Endothelial cell of umbilical vein (primary cell): ENCODE measurements at regions not wholly inside any gene's neighbourhood (a gene's known extent, or its start where the extent isn't known, plus 50 kb on each side); places are given as distances from the start of the nearest gene placed in this dataset.

ENCODE experiments used
- BruUV-seq: library from RNA; stranded (reverse); fragments of 400-500 nt; replicated peaks from 2 replicates; lab custom pipeline; 2021; lab: Mats Ljungman, UMichigan
- CTCF ChIA-PET: fragments of 300-600, 350-600 bp; sonication (Branson Sonifier 250); formaldehyde crosslinking; loops from one replicate; lab custom pipeline; 2021; ENCODE audit warnings: antibody characterized with exemption, inconsistent platforms; lab: Charles Lee
- POLR2A ChIA-PET: fragments of 300-600, 350-600 bp; sonication (Branson Sonifier 250); formaldehyde crosslinking; loops from one replicate; lab custom pipeline; 2021; ENCODE audit warnings: antibody characterized with exemption, inconsistent platforms; lab: Charles Lee
- DNase-seq: peaks from one replicate; pipeline ENCODE4 v3.0.0-alpha.2; 2011; ENCODE audit warnings: low read depth, low spot score
- FAIRE-seq: peaks from 2 replicates; lab custom pipeline; 2011; peaks lifted over from hg19 to GRCh38; lab: Jason Lieb, UNC
- H2AFZ ChIP-seq: 2 replicates; pipeline ENCODE4 v1.6.0; 2012; ENCODE audit warnings: low read depth, low read length, control low read depth, inconsistent platforms
- H3K27ac ChIP-seq: 2 replicates; pipeline ENCODE4 v1.5.1; 2011; ENCODE audit warnings: low read depth, mild to moderate bottlenecking, control low read depth, low read length, moderate library complexity; ENCODE audit not compliant: insufficient read depth
- H3K27me3 ChIP-seq, 2 experiments: 2 replicates each; pipeline versions ENCODE4 v1.6.0 to v1.6.1; 2011; ENCODE audit warnings: low read length in 2 of 2, mixed read lengths in 1 of 2; ENCODE audit not compliant: control insufficient read depth in 2 of 2, insufficient read depth in 2 of 2
- H3K36me3 ChIP-seq, 2 experiments: 2 replicates in 1 of 2; 3 replicates in 1 of 2; pipeline ENCODE4 v1.5.1; 2011; ENCODE audit warnings: low read length in 2 of 2, mild to moderate bottlenecking in 1 of 2, moderate library complexity in 1 of 2; ENCODE audit not compliant: control insufficient read depth in 2 of 2, insufficient read depth in 2 of 2; ENCODE audit errors: extremely low read depth in 1 of 2
- H3K4me1 ChIP-seq: 3 replicates; pipeline ENCODE4 v1.5.1; 2011; ENCODE audit warnings: mild to moderate bottlenecking, low read length; ENCODE audit not compliant: control insufficient read depth, insufficient read depth; ENCODE audit errors: extremely low read depth
- H3K4me2 ChIP-seq: 2 replicates; pipeline ENCODE4 v1.6.1; 2011; ENCODE audit warnings: low read length, control low read depth, mixed read lengths; ENCODE audit not compliant: insufficient read depth
- H3K4me3 ChIP-seq, 3 experiments: fragments of 200-600 bp in 1 of 3; sonication (generic), shearing (Covaris generic) in 1 of 3; replicated peaks in 1 of 3; 2 replicates each; pipeline ENCODE4 v1.5.1; 2011 to 2016; ENCODE audit warnings: control low read depth in 3 of 3, low read length in 3 of 3, mild to moderate bottlenecking in 2 of 3, inconsistent platforms in 1 of 3, low read depth in 1 of 3, moderate library complexity in 1 of 3; ENCODE audit not compliant: insufficient read depth in 1 of 3
- H3K79me2 ChIP-seq: 2 replicates; pipeline ENCODE4 v1.6.0; 2012; ENCODE audit warnings: low read length, inconsistent platforms; ENCODE audit not compliant: control insufficient read depth, insufficient read depth
- H3K9ac ChIP-seq: replicated peaks from 2 replicates; pipeline ENCODE3; 2011; ENCODE audit warnings: low read length, control low read depth; ENCODE audit not compliant: insufficient read depth; ENCODE audit errors: extremely low read depth
- H3K9me1 ChIP-seq: replicated peaks from 3 replicates; pipeline ENCODE4 v1.6.0; 2011; ENCODE audit warnings: mild to moderate bottlenecking, low read length; ENCODE audit not compliant: control insufficient read depth, insufficient read depth; ENCODE audit errors: extremely low read depth
- H3K9me3 ChIP-seq: replicated peaks from 2 replicates; pipeline ENCODE4 v1.5.1; 2012; ENCODE audit warnings: low read length, inconsistent platforms; ENCODE audit not compliant: control insufficient read depth, insufficient read depth
- H4K20me1 ChIP-seq: replicated peaks from 2 replicates; pipeline ENCODE3; 2011; ENCODE audit warnings: mild to moderate bottlenecking, low read length; ENCODE audit not compliant: control insufficient read depth, insufficient read depth; ENCODE audit errors: extremely low read depth
- CTCF ChIP-seq, 2 donors: IDR thresholded peaks; 1 replicate in 1 of 2; 2 replicates in 1 of 2; pipeline ENCODE4 v1.5.1; 2011; ENCODE audit warnings: low read length in 2 of 2, mild to moderate bottlenecking in 2 of 2, moderate library complexity in 2 of 2, control low read depth in 1 of 2, inconsistent platforms in 1 of 2, low read depth in 1 of 2; ENCODE audit not compliant: insufficient read depth in 1 of 2; ENCODE audit errors: extremely low read depth in 1 of 2
- EZH2 ChIP-seq: IDR thresholded peaks from 2 replicates; pipeline ENCODE4 v1.6.1; 2012; ENCODE audit warnings: borderline replicate concordance, low read depth, mild to moderate bottlenecking, moderate library complexity, low read length, inconsistent platforms; ENCODE audit not compliant: severe bottlenecking
- FOS ChIP-seq: IDR thresholded peaks from 2 replicates; pipeline ENCODE4 v1.6.1; 2011; ENCODE audit warnings: mild to moderate bottlenecking, low read length, moderate library complexity, borderline replicate concordance; ENCODE audit not compliant: insufficient read depth
- GATA2 ChIP-seq: IDR thresholded peaks from 2 replicates; pipeline ENCODE4 v1.7.0; 2011; ENCODE audit warnings: low read depth, mild to moderate bottlenecking, moderate library complexity, mixed read lengths, low read length; ENCODE audit not compliant: insufficient read length, insufficient read depth
- JUN ChIP-seq: IDR thresholded peaks from 2 replicates; pipeline ENCODE4 v1.6.1; 2011; ENCODE audit warnings: borderline replicate concordance, low read depth; ENCODE audit not compliant: insufficient read length, insufficient read depth
- MAX ChIP-seq: IDR thresholded peaks from 2 replicates; pipeline ENCODE4 v1.6.1; 2011; ENCODE audit not compliant: insufficient read depth, insufficient read length
- MYC ChIP-seq: IDR thresholded peaks from one replicate; pipeline ENCODE4 v1.6.1; 2011; ENCODE audit warnings: mild to moderate bottlenecking, low read depth, low read length
- POLR2A ChIP-seq: IDR thresholded peaks from 2 replicates; pipeline ENCODE4 v1.6.1; 2012; ENCODE audit warnings: low read depth, mild to moderate bottlenecking, control low read depth, low read length
- POLR2AphosphoS5 ChIP-seq: IDR thresholded peaks from 2 replicates; pipeline ENCODE4 v1.6.1; 2012; ENCODE audit warnings: low read depth, mild to moderate bottlenecking, control low read depth, low read length, moderate library complexity; ENCODE audit not compliant: insufficient read depth
- dilution Hi-C: fragments of 300-500 bp; cut with MboI; formaldehyde crosslinking; loops from one replicate; pipeline ENCODE4 v1.15.0; 2019; ENCODE audit warnings: low sequenced_read_pairs; ENCODE audit not compliant: extremely low pct_ligation_motif_present
- intact Hi-C: fragments of 100-400 bp; cut with micrococcal nuclease; formaldehyde crosslinking; loops from one replicate; pipeline ENCODE4 v1.10.0; 2022

GRCh38 chr1:61627365-61627764 is 97.6 kb downstream of the TM2D1 start:
- Histone ChIP-seq H3K36me3 (no peaks in the 10 kb centered on the region), H2AFZ (no peak overlapping the region), H3K27ac (no peak overlapping the region), H3K9me3 (no peaks in the 10 kb centered on the region), H3K79me2 (no peaks in the 10 kb centered on the region), H4K20me1 (no peaks in the 10 kb centered on the region), H3K4me2 (no peak overlapping the region), H3K27me3 (no peaks in the 10 kb centered on the region), H3K4me3 (no peak overlapping the region), H3K9me1 (no peaks in the 10 kb centered on the region), H3K9ac (no peak overlapping the region), H3K4me1 (no peaks in the 10 kb centered on the region)
- dilution Hi-C loops = no loop called here
- POLR2A ChIA-PET = no interaction called here
- no peak for TF ChIP-seq FOS
- TF ChIP-seq EZH2 = no peak
- no peak for TF ChIP-seq GATA2
- CTCF ChIA-PET = no interaction called here
- no peak for FAIRE-seq
- intact Hi-C loops = no loop called here
- no peak for DNase-seq
- BruUV-seq = no TSS peak

GRCh38 chr1:61626816-61627215 is 98.1 kb downstream of the TM2D1 start:
- CTCF ChIA-PET = no interaction called here

More at GRCh38 chr1:61626816-61627215, 98.1 kb downstream of the TM2D1 start:
- no peak overlapping the region for H2AFZ ChIP-seq
- intact Hi-C loops = no loop called here
- DNase-seq = no peak
- H3K4me3 ChIP-seq = no peak overlapping the region
- H3K27ac ChIP-seq = no peak overlapping the region
- no peaks in the 10 kb centered on the region for H4K20me1 ChIP-seq
- H3K9me1 ChIP-seq = no peaks in the 10 kb centered on the region
- no peak for TF ChIP-seq GATA2
- TF ChIP-seq MAX = no peak
- no peak for TF ChIP-seq EZH2
- no peak for TF ChIP-seq POLR2A
- TF ChIP-seq JUN = no peak
- no peak for TF ChIP-seq CTCF (IDR thresholded peaks at IDR 0.05; ENCODE audit: extremely low read depth in 1 of 2, insufficient read depth in 1 of 2, low read depth in 1 of 2, low read length in 2 of 2)
- TF ChIP-seq FOS = no peak
- no peak for TF ChIP-seq POLR2AphosphoS5
- TF ChIP-seq MYC = no peak
- POLR2A ChIA-PET = no interaction called here
- no peaks in the 10 kb centered on the region for H3K36me3 ChIP-seq
- H3K4me2 ChIP-seq = no peak overlapping the region
- BruUV-seq = no TSS peak
- no peak overlapping the region for H3K9ac ChIP-seq
- H3K79me2 ChIP-seq = no peaks in the 10 kb centered on the region
- H3K9me3 ChIP-seq = no peaks in the 10 kb centered on the region
- H3K27me3 ChIP-seq = no peaks in the 10 kb centered on the region
- no peaks in the 10 kb centered on the region for H3K4me1 ChIP-seq
- no peak for FAIRE-seq
- dilution Hi-C loops = no loop called here
